Heart right ventricle (tissue), 16 donors: ENCODE measurements at regions not wholly inside any gene's neighbourhood (a gene's known extent, or its start where the extent isn't known, plus 50 kb on each side); places are given as distances from the start of the nearest gene placed in this dataset.

Source experiments
- ATAC-seq, 8 donors: fragments of 200-7000 bp; cut with Tn5 transposase; one replicate each; pipeline ENCODE4 v1.9.1; 2020; ENCODE audit warnings: mild to moderate bottlenecking in 8 of 8, moderate library complexity in 8 of 8, moderate number of reproducible peaks in 1 of 8
- DNase-seq, 2 donors: peaks; one replicate each; pipeline ENCODE4 v3.0.0-alpha.2; 2020
- H3K27ac ChIP-seq, 10 donors: fragments of 200-600 bp; sonication (generic) in 2 of 10; one replicate each; pipeline versions ENCODE4 v1.5.0 to v1.8.0; 2020 to 2022; ENCODE audit warnings: mild to moderate bottlenecking in 3 of 10
- H3K27me3 ChIP-seq, 7 donors: fragments of 200-600 bp; one replicate each; pipeline ENCODE4 v1.8.0; 2021 to 2022; ENCODE audit warnings: mild to moderate bottlenecking in 2 of 7
- H3K36me3 ChIP-seq, 9 donors: fragments of 200-600 bp; sonication (generic) in 1 of 9; one replicate each; pipeline versions ENCODE4 v1.5.0 to v1.8.0; 2020 to 2022; ENCODE audit warnings: mild to moderate bottlenecking in 2 of 9
- H3K4me1 ChIP-seq, 9 donors: fragments of 200-600 bp; sonication (generic) in 1 of 9; one replicate each; pipeline versions ENCODE4 v1.5.0 to v1.8.0; 2020 to 2022; ENCODE audit warnings: mild to moderate bottlenecking in 4 of 9
- H3K4me3 ChIP-seq, 10 donors: fragments of 200-600 bp; sonication (generic) in 2 of 10; one replicate each; pipeline versions ENCODE4 v1.5.0 to v1.8.0; 2020 to 2022; ENCODE audit warnings: mild to moderate bottlenecking in 7 of 10, moderate library complexity in 2 of 10
- H3K9me3 ChIP-seq, 11 donors: fragments of 200-600 bp in 10 of 11; sonication (generic) in 2 of 11; one replicate each; pipeline versions ENCODE4 v1.5.0 to v1.8.0; 2013 to 2022; ENCODE audit warnings: mild to moderate bottlenecking in 2 of 11, control low read depth in 1 of 11, moderate library complexity in 1 of 11
- CTCF ChIP-seq, 9 donors: fragments of 200-600 bp; sonication (generic) in 2 of 9; IDR thresholded peaks; one replicate each; pipeline versions ENCODE4 v1.5.0 to v1.8.0; 2021 to 2022; ENCODE audit warnings: antibody characterized with exemption in 9 of 9, mild to moderate bottlenecking in 5 of 9, moderate library complexity in 1 of 9
- WGBS, 2 donors: extraction: QIAGEN DNeasy Blood & Tissue Kit; methylation state at CpG; one replicate each; pipeline ENCODE4 v1.1.7; 2013; ENCODE audit warnings: inconsistent platforms in 1 of 2; 5-methylcytosine and 5-hydroxymethylcytosine counted together
- intact Hi-C, 10 donors: fragments of 100-400 bp; cut with DNase I; formaldehyde crosslinking; loops; one replicate each; pipeline versions ENCODE4 v1.11.1 to v1.14.2; 2022
- donor health status: Arrhythmogenic right ventricular cardiomyopathy.
- donor health status: ischemic (EF 13 %, LVEDD 7.1; RV severe dilation, severe dysfunction).
- donor health status: healthy with polysubstance abuse.
- donor health status: DM: no; HTN: yes; CAD: no.
- donor health status: DM: no; HTN: no; CAD: no.
- donor health status: ischemic (EF 25% LVEDD 6.9; RV normal size, moderate dysfunction).
- donor health status: ischemic (EF 25% LVEDD 5.7; RV mildly dilated, moderate dysfunction).
- donor health status: healthy.
- donor health status: DM: yes; HTN: yes; CAD: no.
- donor health status: Ischemic cardiomyopathy.
- donor health status: ischemic (EF 35%, LVEDD 5.7; RV mildly dilated, moderate dysfunction).
- donor health status: nonischemic (EF 11% LVEDD 7.7; RV severe dilation, severe dysfunction).
- donor health status: DM: yes; HTN: yes; CAD: no.
- donor health status: PGD.
- donor health status: ischemic (EF 29% LVEDD 5.4; RV normal size, mild dysfunction).
- donor health status: nonischemic (EF 23%, LVEDD 6.1; RV moderate dilation, normal function).

DNA sequence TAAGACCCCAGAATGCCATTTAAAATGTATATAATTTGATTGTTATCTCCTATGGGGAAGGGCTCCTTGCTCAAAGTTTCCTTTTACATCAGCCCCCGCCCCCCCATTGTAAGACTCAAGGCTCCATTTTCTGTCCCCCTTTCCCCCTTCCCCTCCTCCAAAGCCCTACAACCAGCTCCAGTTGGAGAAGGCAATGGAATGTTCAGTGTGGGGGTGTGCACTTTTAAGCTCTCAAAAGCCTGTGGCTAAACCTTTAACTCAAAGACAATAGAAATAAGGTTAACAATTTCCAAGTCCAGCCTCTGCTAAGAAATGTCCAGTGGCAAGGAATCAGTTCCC is 114.7 kb downstream of the NOG start:
- Histone ChIP-seq H3K27me3 (peaks cover 0 to 64% (median 22%) of the 10 kb centered on the region in 7 donors), H3K27ac (no peak overlapping the region), H3K9me3 (no peaks in the 10 kb centered on the region), H3K4me3 (no peak overlapping the region), H3K36me3 (no peaks in the 10 kb centered on the region), H3K4me1 (no peaks in the 10 kb centered on the region)
- DNase-seq, result no peak
- no peak for TF ChIP-seq CTCF (IDR thresholded peaks at IDR 0.05)
- ATAC-seq, result no peak
- intact Hi-C loops, result no loop called here
- 80 to 91% methylated on average over 1 of the region's 1 CpG for WGBS, 2 donors

GRCh38 chr17:56708670-56709410 is 115.3 kb downstream of the NOG start:
- Histone ChIP-seq H3K27me3 (peaks cover 0 to 58% (median 20%) of the 10 kb centered on the region in 7 donors), H3K4me1 (no peaks in the 10 kb centered on the region), H3K36me3 (no peaks in the 10 kb centered on the region), H3K27ac (no peak overlapping the region), H3K4me3 (no peak overlapping the region), H3K9me3 (no peaks in the 10 kb centered on the region)
- intact Hi-C loops, result no loop called here
- TF ChIP-seq CTCF (IDR thresholded peaks at IDR 0.05), result no peak
- ATAC-seq (no peak), DNase-seq (no peak)
- 81 to 85% methylated on average over 9 of the region's 9 CpGs for WGBS, 2 donors

- Histone ChIP-seq H3K27ac (no peak overlapping the region), H3K9me3 (no peaks in the 10 kb centered on the region), H3K36me3 (no peaks in the 10 kb centered on the region), H3K4me3 (no peak overlapping the region), H3K4me1 (peaks cover 0 to 1% (median 0%) of the 10 kb centered on the region in 9 donors), H3K27me3 (peaks cover 0 to 42% (median 14%) of the 10 kb centered on the region in 7 donors)
- DNase-seq (no peak), ATAC-seq (no peak)
- WGBS, 2 donors, result 78 to 81% methylated on average over 6 of the region's 6 CpGs
- TF ChIP-seq CTCF (IDR thresholded peaks at IDR 0.05), result no peak
- intact Hi-C loops, result loop anchor here in 4 of 10 donors (5.0 to 10.0 kb wide), 4 partner anchors 196 to 866 kb away; no protein-coding TSS in a partner anchor
Measured at GRCh38 chr17:56710986-56711385, 117.5 kb downstream of the NOG start.

GRCh38 chr17:56715613-56716357 is 117.9 kb downstream of the C17orf67 start:
- peaks cover 0 to 26% (median 7%) of the 10 kb centered on the region in 7 donors for H3K27me3 ChIP-seq
- DNase-seq (peak; percentile 58 to 82), ATAC-seq (peak; percentile 86 to 94 (median 87))
- WGBS, 2 donors, result 21 to 24% methylated on average over 8 of the region's 8 CpGs
- H3K36me3 ChIP-seq, result no peaks in the 10 kb centered on the region
- peaks cover 0 to 4% (median 0%) of the 10 kb centered on the region in 9 donors for H3K4me1 ChIP-seq
- intact Hi-C loops, result loop anchor here (1.0 to 10.0 kb wide), 10 partner anchors 67 to 1188 kb away; partner anchors contain the start of gene NOG (in 5 of the 10)
- peak; percentile 78 to 88 (median 83) for TF ChIP-seq CTCF (IDR thresholded peaks at IDR 0.05)
- no peak overlapping the region for H3K27ac ChIP-seq
- no peak overlapping the region for H3K4me3 ChIP-seq
- H3K9me3 ChIP-seq, result no peaks in the 10 kb centered on the region
